SK-N-SH treated with all-trans-retinoic acid at 6 μM for 48 hours (cell line): ENCODE measurements at regions not wholly inside any gene's neighbourhood (a gene's known extent, or its start where the extent isn't known, plus 50 kb on each side); places are given as distances from the start of the nearest gene placed in this dataset.
"Not testable (repeated sequence)": the region's sequence is repeated elsewhere in the genome, so short reads cannot be mapped to it uniquely, and the experiment has no call there.

Source experiments
- ATAC-seq: fragments of 200-7000 bp; cut with Tn5 transposase; 3 replicates; pipeline ENCODE4 v1.9.1; 2020; ENCODE audit warnings: mild to moderate bottlenecking, moderate library complexity
- ARNTL ChIP-seq: fragments of 450-650 bp; formaldehyde crosslinking; IDR thresholded peaks from 2 replicates; pipeline ENCODE4 v1.5.0; 2020; ENCODE audit warnings: low read depth, mild to moderate bottlenecking, moderate library complexity, borderline replicate concordance
- CSDC2 ChIP-seq: fragments of 250-450 bp; sonication (Bioruptor Pico); IDR thresholded peaks from 2 replicates; pipeline ENCODE4 v1.5.0; 2020; ENCODE audit warnings: mild to moderate bottlenecking, moderate library complexity
- ESRRG ChIP-seq: fragments of 250-450 bp; sonication (Bioruptor Pico); IDR thresholded peaks from 2 replicates; pipeline ENCODE4 v1.6.1; 2021; ENCODE audit warnings: mild to moderate bottlenecking
- GLIS3 ChIP-seq: fragments of 250-450 bp; sonication (Bioruptor Pico); IDR thresholded peaks from 2 replicates; pipeline ENCODE4 v1.5.0; 2020; ENCODE audit warnings: mild to moderate bottlenecking, moderate library complexity
- ISL1 ChIP-seq: fragments of 250-450 bp; sonication (Bioruptor Pico); IDR thresholded peaks from 2 replicates; pipeline ENCODE4 v2.1.2; 2022; ENCODE audit warnings: mild to moderate bottlenecking, moderate library complexity
- OSR1 ChIP-seq: fragments of 250-450 bp; sonication (Bioruptor Pico); IDR thresholded peaks from 2 replicates; pipeline ENCODE4 v1.8.0; 2022; ENCODE audit warnings: moderate library complexity, mild to moderate bottlenecking, inconsistent platforms
- PATZ1 ChIP-seq: fragments of 250-450 bp; sonication (Bioruptor Pico); IDR thresholded peaks from 2 replicates; pipeline ENCODE4 v1.8.0; 2020; ENCODE audit warnings: mild to moderate bottlenecking, moderate library complexity, borderline replicate concordance
- PPARA ChIP-seq: fragments of 250-450 bp; sonication (Bioruptor Pico); IDR thresholded peaks from 2 replicates; pipeline ENCODE4 v1.5.0; 2020; ENCODE audit warnings: mild to moderate bottlenecking, borderline replicate concordance
- RARB ChIP-seq: fragments of 250-450 bp; sonication (Bioruptor Pico); IDR thresholded peaks from 2 replicates; pipeline ENCODE4 v1.8.0; 2021; ENCODE audit warnings: mild to moderate bottlenecking, moderate library complexity
- SNAI2 ChIP-seq: fragments of 250-450 bp; sonication (Bioruptor Pico); IDR thresholded peaks from 2 replicates; pipeline ENCODE4 v1.5.0; 2020; ENCODE audit warnings: mild to moderate bottlenecking, moderate library complexity
- TCF4 ChIP-seq: fragments of 250-450 bp; sonication (Bioruptor Pico); IDR thresholded peaks from 2 replicates; pipeline ENCODE4 v1.8.0; 2021; ENCODE audit warnings: mild to moderate bottlenecking, moderate library complexity, borderline replicate concordance
- TOX ChIP-seq: fragments of 250-450 bp; sonication (Bioruptor Pico); IDR thresholded peaks from 2 replicates; pipeline ENCODE4 v1.8.0; 2021; ENCODE audit warnings: mild to moderate bottlenecking, moderate library complexity, borderline replicate concordance
- TSHZ2 ChIP-seq: fragments of 250-450 bp; sonication (Bioruptor Pico); IDR thresholded peaks from 2 replicates; pipeline ENCODE4 v1.5.0; 2020; ENCODE audit warnings: mild to moderate bottlenecking, moderate library complexity
- ZC3H10 ChIP-seq: fragments of 250-450 bp; sonication (Bioruptor Pico); IDR thresholded peaks from 2 replicates; pipeline ENCODE4 v1.5.1; 2021; ENCODE audit warnings: mild to moderate bottlenecking, moderate library complexity
- ZFP3 ChIP-seq: fragments of 250-450 bp; sonication (Bioruptor Pico); IDR thresholded peaks from 2 replicates; pipeline ENCODE4 v1.5.0; 2020; ENCODE audit warnings: mild to moderate bottlenecking, moderate library complexity
- ZFP30 ChIP-seq: fragments of 450-650 bp; formaldehyde crosslinking; IDR thresholded peaks from 2 replicates; pipeline ENCODE4 v1.5.0; 2022; ENCODE audit warnings: mild to moderate bottlenecking, moderate library complexity
- ZNF565 ChIP-seq: fragments of 450-650 bp; formaldehyde crosslinking; conservative IDR thresholded peaks from 2 replicates; pipeline ENCODE4 v1.5.0; 2020; ENCODE audit warnings: low read depth, mild to moderate bottlenecking, moderate library complexity
- ZNF70 ChIP-seq: fragments of 450-650 bp; formaldehyde crosslinking; IDR thresholded peaks from 2 replicates; pipeline ENCODE4 v1.5.0; 2020; ENCODE audit warnings: mild to moderate bottlenecking, moderate library complexity
- ZNF8 ChIP-seq: fragments of 450-650 bp; formaldehyde crosslinking; IDR thresholded peaks from 2 replicates; pipeline ENCODE4 v1.5.0; 2020; ENCODE audit warnings: mild to moderate bottlenecking, moderate library complexity
- TF ChIP-seq, protein P1 (sequence below): fragments of 250-450 bp; sonication (Bioruptor Pico); IDR thresholded peaks from 2 replicates; pipeline ENCODE4 v1.5.1; 2021; ENCODE audit warnings: mild to moderate bottlenecking, moderate library complexity
- TF ChIP-seq, protein P2 (sequence below): fragments of 250-450 bp; sonication (Bioruptor Pico); IDR thresholded peaks from 2 replicates; pipeline ENCODE4 v1.8.0; 2021; ENCODE audit warnings: low read depth, mild to moderate bottlenecking, moderate library complexity, borderline replicate concordance

- TF ChIP-seq, protein P1, sequence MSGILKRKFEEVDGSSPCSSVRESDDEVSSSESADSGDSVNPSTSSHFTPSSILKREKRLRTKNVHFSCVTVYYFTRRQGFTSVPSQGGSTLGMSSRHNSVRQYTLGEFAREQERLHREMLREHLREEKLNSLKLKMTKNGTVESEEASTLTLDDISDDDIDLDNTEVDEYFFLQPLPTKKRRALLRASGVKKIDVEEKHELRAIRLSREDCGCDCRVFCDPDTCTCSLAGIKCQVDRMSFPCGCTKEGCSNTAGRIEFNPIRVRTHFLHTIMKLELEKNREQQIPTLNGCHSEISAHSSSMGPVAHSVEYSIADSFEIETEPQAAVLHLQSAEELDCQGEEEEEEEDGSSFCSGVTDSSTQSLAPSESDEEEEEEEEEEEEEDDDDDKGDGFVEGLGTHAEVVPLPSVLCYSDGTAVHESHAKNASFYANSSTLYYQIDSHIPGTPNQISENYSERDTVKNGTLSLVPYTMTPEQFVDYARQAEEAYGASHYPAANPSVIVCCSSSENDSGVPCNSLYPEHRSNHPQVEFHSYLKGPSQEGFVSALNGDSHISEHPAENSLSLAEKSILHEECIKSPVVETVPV (CRISPR knock-in tag), result no peak
These were observed 1686.2 kb downstream of the SLITRK1 start (continued) for GRCh38 chr13:82196087-82196486.

DNA sequence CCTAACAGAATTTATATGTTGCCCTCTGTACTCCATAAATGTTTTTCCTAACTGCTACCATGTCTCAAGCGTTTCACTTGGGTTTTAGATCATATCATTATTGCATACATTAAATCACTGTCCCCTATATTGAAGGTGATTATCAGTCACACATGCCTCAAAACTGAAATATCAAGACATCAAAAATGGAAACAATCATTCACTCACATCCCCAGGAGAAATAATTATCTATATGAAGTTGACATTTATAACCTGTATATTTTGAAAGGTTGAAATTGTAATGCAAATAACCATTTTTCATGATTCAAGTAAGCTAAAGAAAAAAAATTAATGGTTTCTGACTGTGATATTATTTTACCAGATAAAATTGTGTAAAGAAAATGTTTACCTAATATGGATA, 1695.0 kb downstream of the SLITRK1 start:
- no peak for TF ChIP-seq RARB (CRISPR knock-in tag)
- no peak for TF ChIP-seq ZNF8
- no peak for TF ChIP-seq ISL1
- TF ChIP-seq TSHZ2 (CRISPR knock-in tag), result no peak
- no peak for TF ChIP-seq ZC3H10
- TF ChIP-seq CSDC2 (CRISPR knock-in tag), result no peak
- TF ChIP-seq PPARA (CRISPR knock-in tag), result no peak
- TF ChIP-seq ESRRG, result no peak
- TF ChIP-seq ZNF565 (CRISPR knock-in tag), result no peak
- no peak for TF ChIP-seq ZFP3 (CRISPR knock-in tag)
- no peak for TF ChIP-seq OSR1 (CRISPR knock-in tag)
- TF ChIP-seq, protein P2, sequence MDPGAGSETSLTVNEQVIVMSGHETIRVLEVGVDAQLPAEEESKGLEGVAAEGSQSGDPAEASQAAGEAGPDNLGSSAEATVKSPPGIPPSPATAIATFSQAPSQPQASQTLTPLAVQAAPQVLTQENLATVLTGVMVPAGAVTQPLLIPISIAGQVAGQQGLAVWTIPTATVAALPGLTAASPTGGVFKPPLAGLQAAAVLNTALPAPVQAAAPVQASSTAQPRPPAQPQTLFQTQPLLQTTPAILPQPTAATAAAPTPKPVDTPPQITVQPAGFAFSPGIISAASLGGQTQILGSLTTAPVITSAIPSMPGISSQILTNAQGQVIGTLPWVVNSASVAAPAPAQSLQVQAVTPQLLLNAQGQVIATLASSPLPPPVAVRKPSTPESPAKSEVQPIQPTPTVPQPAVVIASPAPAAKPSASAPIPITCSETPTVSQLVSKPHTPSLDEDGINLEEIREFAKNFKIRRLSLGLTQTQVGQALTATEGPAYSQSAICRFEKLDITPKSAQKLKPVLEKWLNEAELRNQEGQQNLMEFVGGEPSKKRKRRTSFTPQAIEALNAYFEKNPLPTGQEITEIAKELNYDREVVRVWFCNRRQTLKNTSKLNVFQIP, result no peak
- ATAC-seq, result no peak

DNA sequence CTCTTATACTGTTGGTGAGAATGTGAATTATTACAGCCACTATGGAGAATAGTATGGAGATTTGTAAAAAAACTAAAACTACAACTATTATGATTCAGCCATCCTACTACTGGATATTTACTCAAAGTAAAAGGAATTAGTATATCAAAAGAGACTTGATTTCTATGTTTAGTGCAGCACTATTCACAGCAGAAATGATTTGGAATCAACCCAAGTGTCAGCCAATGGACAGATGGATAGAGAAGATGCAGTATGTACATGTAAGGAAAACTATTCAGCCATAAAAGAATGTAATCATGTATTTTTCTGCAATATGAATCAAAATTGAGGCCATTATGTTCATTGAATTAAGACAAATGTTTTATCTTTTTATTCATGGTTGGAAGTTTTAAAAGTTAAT, 1705.5 kb downstream of the SLITRK1 start:
- ATAC-seq, result no peak
- TF ChIP-seq SNAI2 (no peak), OSR1 (CRISPR knock-in tag) (no peak), ZNF70 (CRISPR knock-in tag) (no peak), TCF4 (CRISPR knock-in tag) (no peak), ZFP30 (CRISPR knock-in tag) (no peak), TOX (CRISPR knock-in tag) (no peak)

DNA sequence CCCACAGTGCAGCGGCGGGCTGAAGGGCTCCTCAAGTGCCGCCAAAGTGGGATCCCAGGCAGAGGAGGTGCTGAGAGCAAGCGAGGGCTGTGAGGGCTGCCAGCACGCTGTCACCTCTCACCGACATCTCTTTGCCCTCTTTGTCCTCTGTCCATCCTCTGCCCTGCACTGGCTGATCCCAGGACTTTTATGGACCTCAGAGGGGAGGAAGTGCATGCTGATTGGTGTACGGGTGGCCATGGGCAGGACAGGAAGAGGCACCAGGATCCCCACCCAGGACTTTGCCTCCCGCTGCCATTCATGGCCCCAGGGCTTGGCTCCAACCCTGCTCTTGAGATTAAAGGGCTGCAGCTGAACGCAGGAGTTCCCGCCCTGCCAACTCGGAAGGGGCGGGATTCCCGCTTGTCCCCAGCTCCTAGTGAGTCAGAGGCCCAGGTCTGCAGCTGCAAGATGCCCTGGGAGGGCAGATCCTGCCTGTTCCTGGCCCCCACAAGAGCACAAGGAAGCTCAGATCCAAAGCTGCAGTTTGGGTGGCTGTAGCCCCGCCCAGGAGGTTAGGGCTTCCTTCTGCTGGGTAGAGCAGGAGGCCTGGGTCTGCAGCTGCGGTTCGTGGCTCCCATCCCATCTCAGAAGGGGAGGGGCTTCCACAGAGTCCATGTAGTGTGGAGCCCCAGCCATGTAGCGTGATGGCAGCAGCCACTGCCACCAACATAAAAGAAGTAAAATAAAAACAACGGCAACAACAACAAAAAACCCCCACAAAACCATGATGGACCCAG, 1716.7 kb downstream of the SLITRK1 start:
- no peak for ATAC-seq
- TF ChIP-seq ZFP30 (CRISPR knock-in tag) (no peak), CSDC2 (CRISPR knock-in tag) (no peak), ZFP3 (CRISPR knock-in tag) (no peak), PPARA (CRISPR knock-in tag) (no peak), PATZ1 (CRISPR knock-in tag) (no peak), OSR1 (CRISPR knock-in tag) (no peak), ZNF8 (no peak), TOX (CRISPR knock-in tag) (no peak), ARNTL (CRISPR knock-in tag) (no peak), GLIS3 (CRISPR knock-in tag) (no peak), ZC3H10 (no peak), ESRRG (no peak), ISL1 (no peak), RARB (CRISPR knock-in tag) (no peak), SNAI2 (no peak), ZNF565 (CRISPR knock-in tag) (no peak), ZNF70 (CRISPR knock-in tag) (no peak), TSHZ2 (CRISPR knock-in tag) (no peak)
- TF ChIP-seq, protein P2, result no peak

DNA sequence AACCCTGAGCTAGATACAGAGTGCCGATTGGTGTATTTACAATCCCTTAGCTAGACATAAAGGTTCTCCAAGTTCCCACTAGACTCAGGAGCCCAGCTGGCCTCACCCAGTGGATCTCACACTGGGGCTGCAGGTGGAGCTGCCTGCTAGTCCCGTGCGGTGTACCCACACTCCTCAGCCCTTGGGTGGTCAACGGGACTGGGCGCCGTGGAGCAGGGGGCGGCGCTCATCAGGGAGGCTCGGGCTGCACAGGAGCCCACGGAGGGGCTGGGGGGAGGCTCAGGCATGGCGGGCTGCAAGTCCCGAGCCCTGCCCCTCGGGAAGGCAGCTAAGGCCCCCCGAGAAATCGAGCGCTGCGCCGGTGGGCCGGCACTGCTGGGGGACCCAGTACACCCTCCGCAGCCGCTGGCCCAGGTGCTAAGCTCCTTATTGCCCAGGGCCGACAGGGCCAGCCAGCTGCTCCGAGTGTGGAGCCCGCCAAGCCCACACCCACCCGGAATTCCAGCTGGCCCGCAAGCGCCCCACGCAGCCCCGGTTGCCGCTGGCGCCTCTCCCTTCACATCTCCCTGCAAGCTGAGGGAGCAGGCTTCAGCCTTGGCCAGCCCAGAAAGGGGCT, 1717.4 kb downstream of the SLITRK1 start:
- ATAC-seq, result not testable (repeated sequence)
